GM12878 (cell line): ENCODE measurements at regions not wholly inside any gene's neighbourhood (a gene's known extent, or its start where the extent isn't known, plus 50 kb on each side); places are given as distances from the start of the nearest gene placed in this dataset.

ENCODE experiments used
- ATAC-seq: fragments of 200-7000 bp; cut with Tn5 transposase; 3 replicates; pipeline ENCODE4 v1.9.1; 2020; ENCODE audit warnings: mild to moderate bottlenecking, moderate library complexity
- BruUV-seq: library from RNA; stranded (reverse); fragments of 400-500 nt; replicated peaks from 2 replicates; lab custom pipeline; 2021; lab: Mats Ljungman, UMichigan
- CTCF ChIA-PET: fragments of 300-600 bp; sonication (Branson Sonifier 250); formaldehyde crosslinking; extraction: SDS; loops from one replicate; lab custom pipeline; 2021; ENCODE audit warnings: inconsistent platforms; lab: Yijun Ruan, JAX
- POLR2A ChIA-PET: fragments of 350-600 bp; formaldehyde crosslinking; extraction: SDS; loops from one replicate; lab custom pipeline; 2021; ENCODE audit warnings: inconsistent platforms; lab: Charles Lee
- RAD21 ChIA-PET: fragments of 300-600 bp; sonication (Branson Sonifier 250); formaldehyde crosslinking; loops from one replicate; lab custom pipeline; 2023; ENCODE audit warnings: antibody characterized with exemption; ENCODE audit not compliant: unreplicated experiment; lab: Charles Lee
- SMC1A ChIA-PET: fragments of 300-600 bp; sonication (Branson Sonifier 250); formaldehyde crosslinking; loops from one replicate; lab custom pipeline; 2023; ENCODE audit not compliant: unreplicated experiment, uncharacterized antibody; lab: Charles Lee
- DNase-seq: peaks from one replicate; pipeline ENCODE4 v3.0.0-alpha.2; 2011; ENCODE audit warnings: low read depth, low spot score
- FAIRE-seq: peaks from 3 replicates; lab custom pipeline; 2011; peaks lifted over from hg19 to GRCh38; lab: Jason Lieb, UNC
- H2AFZ ChIP-seq: 2 replicates; pipeline ENCODE4 v1.6.0; 2011; ENCODE audit warnings: low read depth, low read length, control low read depth; ENCODE audit not compliant: control insufficient read depth
- H3K27ac ChIP-seq: 2 replicates; pipeline ENCODE4 v1.5.1; 2011; ENCODE audit warnings: control low read depth; ENCODE audit not compliant: control insufficient read depth, insufficient read depth
- H3K27me3 ChIP-seq, 2 experiments: replicated peaks in 1 of 2; 2 replicates each; pipeline versions ENCODE4 v1.6.0 to v1.6.1; 2011; ENCODE audit warnings: low read length in 1 of 2; ENCODE audit not compliant: control insufficient read depth in 2 of 2, insufficient read depth in 2 of 2
- H3K36me3 ChIP-seq, 2 experiments: 2 replicates each; pipeline ENCODE4 v1.5.1; 2011; ENCODE audit warnings: low read length in 1 of 2; ENCODE audit not compliant: control insufficient read depth in 2 of 2, insufficient read depth in 2 of 2
- H3K4me1 ChIP-seq: 2 replicates; pipeline ENCODE4 v1.6.1; 2011; ENCODE audit warnings: mild to moderate bottlenecking, low read length, moderate library complexity, mixed read lengths; ENCODE audit not compliant: control insufficient read depth, insufficient read depth
- H3K4me2 ChIP-seq: 2 replicates; pipeline ENCODE4 v1.6.0; 2011; ENCODE audit warnings: control low read depth; ENCODE audit not compliant: control insufficient read depth, insufficient read depth
- H3K4me3 ChIP-seq: fragments of 200-600 bp; sonication (generic); 2 replicates; pipeline ENCODE4 v1.5.1; 2016
- H3K79me2 ChIP-seq: 2 replicates; pipeline ENCODE4 v1.6.0; 2011; ENCODE audit warnings: low read length; ENCODE audit not compliant: control insufficient read depth, insufficient read depth
- H3K9ac ChIP-seq: 2 replicates; pipeline ENCODE4 v1.8.0; 2011; ENCODE audit warnings: low read length, control low read depth, mixed read lengths; ENCODE audit not compliant: control insufficient read depth, insufficient read depth
- H3K9me3 ChIP-seq: replicated peaks from 3 replicates; pipeline ENCODE4 v1.5.1; 2011; ENCODE audit warnings: mild to moderate bottlenecking, low read length; ENCODE audit not compliant: control insufficient read depth, insufficient read depth
- H4K20me1 ChIP-seq: 2 replicates; pipeline ENCODE4 v1.6.0; 2011; ENCODE audit not compliant: control insufficient read depth, insufficient read depth
- ATF7 ChIP-seq: fragments of 450-650 bp; IDR thresholded peaks from 2 replicates; pipeline ENCODE4 v1.6.1; 2016; ENCODE audit warnings: low read depth, mild to moderate bottlenecking
- CHD1 ChIP-seq: IDR thresholded peaks from 2 replicates; pipeline ENCODE4 v1.6.1; 2012; ENCODE audit warnings: low read depth, low read length, improper control_type of control experiment
- FOXK2 ChIP-seq: fragments of 450-650 bp; IDR thresholded peaks from 2 replicates; pipeline ENCODE4 v1.6.1; 2017; ENCODE audit warnings: mild to moderate bottlenecking, moderate library complexity
- GATAD2B ChIP-seq: fragments of 450-650 bp; conservative IDR thresholded peaks from 2 replicates; pipeline ENCODE4 v1.6.1; 2017; ENCODE audit warnings: low read depth, mild to moderate bottlenecking, moderate library complexity
- HDAC6 ChIP-seq: fragments of 200-600 bp; sonication (generic); IDR thresholded peaks from one replicate; pipeline ENCODE4 v1.8.0; 2017; ENCODE audit warnings: antibody characterized with exemption; ENCODE audit not compliant: unreplicated experiment
- HDGF ChIP-seq: fragments of 450-650 bp; IDR thresholded peaks from 2 replicates; pipeline ENCODE4 v1.6.1; 2016; ENCODE audit warnings: antibody characterized with exemption
- KLF5 ChIP-seq: fragments of 450-650 bp; IDR thresholded peaks from 2 replicates; pipeline ENCODE4 v1.6.1; 2014; ENCODE audit warnings: mild to moderate bottlenecking; ENCODE audit not compliant: partially characterized antibody
- MXI1 ChIP-seq: fragments of 150-350 bp; IDR thresholded peaks from 2 replicates; pipeline ENCODE4 v1.6.1; 2011; ENCODE audit warnings: low read depth, mild to moderate bottlenecking, inconsistent platforms, low read length, improper control_type of control experiment
- NFYB ChIP-seq: IDR thresholded peaks from 2 replicates; pipeline ENCODE4 v1.6.1; 2011; ENCODE audit warnings: low read depth, mild to moderate bottlenecking, low read length, improper control_type of control experiment, moderate library complexity; ENCODE audit not compliant: insufficient read depth
- NR2C2 ChIP-seq: IDR thresholded peaks from 2 replicates; pipeline ENCODE4 v1.6.1; 2011; ENCODE audit warnings: borderline replicate concordance, low read depth; ENCODE audit not compliant: control insufficient read depth, insufficient read length
- PML ChIP-seq: IDR thresholded peaks from 2 replicates; pipeline ENCODE4 v1.6.1; 2012; ENCODE audit warnings: low read length, inconsistent platforms
- RFX5 ChIP-seq: IDR thresholded peaks from 2 replicates; pipeline ENCODE4 v1.6.1; 2011; ENCODE audit warnings: low read depth, low read length, improper control_type of control experiment
- SREBF1 ChIP-seq: IDR thresholded peaks from 2 replicates; pipeline ENCODE4 v1.6.1; 2012; ENCODE audit warnings: mild to moderate bottlenecking, low read length
- STAT3 ChIP-seq: IDR thresholded peaks from 2 replicates; pipeline ENCODE4 v1.6.1; 2011; ENCODE audit warnings: low read depth, low read length, improper control_type of control experiment
- SUPT20H ChIP-seq: IDR thresholded peaks from 2 replicates; pipeline ENCODE4 v1.6.1; 2011; ENCODE audit warnings: low read depth, mild to moderate bottlenecking, low read length, moderate library complexity, borderline replicate concordance; ENCODE audit not compliant: control insufficient read depth
- WRNIP1 ChIP-seq: IDR thresholded peaks from 2 replicates; pipeline ENCODE4 v1.6.1; 2011; ENCODE audit warnings: low read depth, low read length, improper control_type of control experiment, borderline replicate concordance
- ZZZ3 ChIP-seq: IDR thresholded peaks from 2 replicates; pipeline ENCODE4 v1.6.1; 2011; ENCODE audit warnings: low read depth; ENCODE audit not compliant: control insufficient read depth, insufficient read length
- WGBS: methylation state at CpG from one replicate; pipeline ENCODE4 v1.1.6; 2016; ENCODE audit warnings: low lambda C conversion rate; ENCODE audit not compliant: insufficient replicate concordance, insufficient coverage; ENCODE audit errors: missing lambda C conversion rate; 5-methylcytosine and 5-hydroxymethylcytosine counted together
- in situ Hi-C: fragments of 300-500 bp; cut with MboI; formaldehyde crosslinking; loops from 9 replicates; pipeline ENCODE4 v1.14.3; 2018; ENCODE audit warnings: mixed read lengths
- intact Hi-C: fragments of 100-400 bp; cut with micrococcal nuclease; formaldehyde crosslinking; loops from one replicate; pipeline ENCODE4 v1.14.2; 2022; ENCODE audit not compliant: unreplicated experiment
- TF ChIP-seq, protein P1 (sequence below): IDR thresholded peaks from 2 replicates; pipeline ENCODE4 v1.6.1; 2012; ENCODE audit warnings: low read depth, low read length, improper control_type of control experiment
- TF ChIP-seq, protein P2 (sequence below): IDR thresholded peaks from 2 replicates; pipeline ENCODE4 v1.6.1; 2012; ENCODE audit warnings: low read depth, low read length, improper control_type of control experiment
- TF ChIP-seq, protein P3 (sequence below): IDR thresholded peaks from 2 replicates; pipeline ENCODE4 v1.6.1; 2011; ENCODE audit warnings: mild to moderate bottlenecking, low read depth, low read length, moderate library complexity; ENCODE audit not compliant: insufficient replicate concordance

DNA sequence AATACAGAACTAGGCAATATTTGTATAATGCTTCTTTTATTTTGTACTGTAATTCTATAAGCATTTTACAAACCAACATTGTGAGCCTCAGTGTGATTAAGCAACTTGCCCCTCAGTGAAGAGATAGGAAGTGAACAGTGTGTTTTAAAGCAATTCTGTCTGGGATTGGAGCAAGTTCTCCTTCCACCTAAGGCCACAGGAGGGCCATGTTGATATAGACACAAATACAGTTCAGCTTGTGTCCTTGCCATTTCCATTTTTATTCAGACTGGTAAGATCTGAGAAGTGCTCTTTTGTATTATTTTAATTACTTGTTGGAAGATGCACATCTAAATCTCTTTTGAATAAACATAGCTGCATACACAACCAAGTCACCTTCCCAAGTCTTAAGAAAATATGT, 416.3 kb upstream of the COBL start:
- no peak overlapping the region for H3K27ac ChIP-seq
- H2AFZ ChIP-seq, result no peak overlapping the region
- DNase-seq (no peak), ATAC-seq (no peak), FAIRE-seq (no peak)
- POLR2A ChIA-PET, result no interaction called here
- H3K9me3 ChIP-seq, result no peaks in the 10 kb centered on the region
- H3K4me1 ChIP-seq, result no peaks in the 10 kb centered on the region
- TF ChIP-seq FOXK2, result no peak
- TF ChIP-seq, protein P1, sequence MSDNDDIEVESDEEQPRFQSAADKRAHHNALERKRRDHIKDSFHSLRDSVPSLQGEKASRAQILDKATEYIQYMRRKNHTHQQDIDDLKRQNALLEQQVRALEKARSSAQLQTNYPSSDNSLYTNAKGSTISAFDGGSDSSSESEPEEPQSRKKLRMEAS, result no peak
- no peak for TF ChIP-seq HDAC6
- TF ChIP-seq ATF7, result no peak
- TF ChIP-seq KLF5, result no peak
- no peak for TF ChIP-seq HDGF
- TF ChIP-seq, protein P2, sequence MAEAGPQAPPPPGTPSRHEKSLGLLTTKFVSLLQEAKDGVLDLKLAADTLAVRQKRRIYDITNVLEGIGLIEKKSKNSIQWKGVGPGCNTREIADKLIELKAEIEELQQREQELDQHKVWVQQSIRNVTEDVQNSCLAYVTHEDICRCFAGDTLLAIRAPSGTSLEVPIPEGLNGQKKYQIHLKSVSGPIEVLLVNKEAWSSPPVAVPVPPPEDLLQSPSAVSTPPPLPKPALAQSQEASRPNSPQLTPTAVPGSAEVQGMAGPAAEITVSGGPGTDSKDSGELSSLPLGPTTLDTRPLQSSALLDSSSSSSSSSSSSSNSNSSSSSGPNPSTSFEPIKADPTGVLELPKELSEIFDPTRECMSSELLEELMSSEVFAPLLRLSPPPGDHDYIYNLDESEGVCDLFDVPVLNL, result no peak
- SMC1A ChIA-PET, result no interaction called here
- no peak overlapping the region for H3K4me3 ChIP-seq
- no peak overlapping the region for H3K9ac ChIP-seq
- H3K36me3 ChIP-seq, result no peaks in the 10 kb centered on the region
- RAD21 ChIA-PET, result no interaction called here
- no TSS peak for BruUV-seq
- in situ Hi-C loops (no loop called here), intact Hi-C loops (no loop called here)
- H3K79me2 ChIP-seq, result no peaks in the 10 kb centered on the region
- CTCF ChIA-PET, result no interaction called here
- no peaks in the 10 kb centered on the region for H4K20me1 ChIP-seq
- no peak overlapping the region for H3K4me2 ChIP-seq
- H3K27me3 ChIP-seq, result no peaks in the 10 kb centered on the region

DNA sequence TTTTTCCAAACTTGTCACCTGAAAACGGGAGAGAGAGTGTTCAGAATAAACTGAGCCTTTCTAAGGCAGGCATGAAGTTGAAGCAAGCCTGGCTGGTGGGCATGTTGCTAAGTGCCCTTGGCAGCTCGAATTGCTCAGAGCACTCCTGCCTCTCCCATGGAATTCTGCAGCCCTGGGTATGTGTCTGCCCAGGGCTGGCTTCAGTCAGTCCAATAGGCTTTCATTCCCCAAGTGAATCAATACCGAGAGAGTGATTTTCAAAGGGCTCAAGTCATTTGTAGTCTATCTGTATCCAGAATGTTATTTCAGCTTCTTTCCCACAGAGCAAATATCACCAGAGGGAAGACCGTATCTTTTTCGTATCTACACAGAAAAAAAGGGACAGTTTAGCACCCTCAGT, 415.5 kb upstream of the COBL start:
- POLR2A ChIA-PET, result no interaction called here
- Histone ChIP-seq H3K4me1 (no peaks in the 10 kb centered on the region), H3K27me3 (no peaks in the 10 kb centered on the region), H2AFZ (no peak overlapping the region), H3K4me3 (no peak overlapping the region), H4K20me1 (no peaks in the 10 kb centered on the region), H3K27ac (no peak overlapping the region), H3K4me2 (no peak overlapping the region), H3K36me3 (no peaks in the 10 kb centered on the region), H3K9me3 (no peaks in the 10 kb centered on the region), H3K9ac (no peak overlapping the region), H3K79me2 (no peaks in the 10 kb centered on the region)
- RAD21 ChIA-PET, result no interaction called here
- no peak for TF ChIP-seq NFYB
- TF ChIP-seq WRNIP1, result no peak
- TF ChIP-seq ZZZ3, result no peak
- no peak for TF ChIP-seq HDAC6
- TF ChIP-seq RFX5, result no peak
- no peak for TF ChIP-seq NR2C2
- no peak for TF ChIP-seq CHD1
- no peak for TF ChIP-seq PML
- no peak for TF ChIP-seq STAT3
- TF ChIP-seq, protein P3, sequence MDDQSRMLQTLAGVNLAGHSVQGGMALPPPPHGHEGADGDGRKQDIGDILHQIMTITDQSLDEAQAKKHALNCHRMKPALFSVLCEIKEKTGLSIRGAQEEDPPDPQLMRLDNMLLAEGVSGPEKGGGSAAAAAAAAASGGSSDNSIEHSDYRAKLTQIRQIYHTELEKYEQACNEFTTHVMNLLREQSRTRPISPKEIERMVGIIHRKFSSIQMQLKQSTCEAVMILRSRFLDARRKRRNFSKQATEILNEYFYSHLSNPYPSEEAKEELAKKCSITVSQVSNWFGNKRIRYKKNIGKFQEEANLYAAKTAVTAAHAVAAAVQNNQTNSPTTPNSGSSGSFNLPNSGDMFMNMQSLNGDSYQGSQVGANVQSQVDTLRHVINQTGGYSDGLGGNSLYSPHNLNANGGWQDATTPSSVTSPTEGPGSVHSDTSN, result no peak
- TF ChIP-seq SREBF1, result no peak
- TF ChIP-seq SUPT20H, result no peak
- no peak for TF ChIP-seq GATAD2B
- no peak for TF ChIP-seq MXI1
- no peak for DNase-seq
- ATAC-seq, result no peak
- intact Hi-C loops (no loop called here), in situ Hi-C loops (no loop called here)
- FAIRE-seq, result no peak
- SMC1A ChIA-PET, result no interaction called here
- CTCF ChIA-PET, result no interaction called here
- BruUV-seq, result no TSS peak
- 7% methylated on average over 5 of the region's 5 CpGs for WGBS
